ENCODE measurements at regions not wholly inside any gene's neighbourhood (a gene's known extent, or its start where the extent isn't known, plus 50 kb on each side); places are given as distances from the start of the nearest gene placed in this dataset.
A peak's percentile ranks its signal among the peaks of the same experiment; 100 is the strongest.

- no peak overlapping the region for H3K4me3 ChIP-seq (ENCODE audit: extremely low read depth in 1 of 4, insufficient read depth in 2 of 4, low read depth in 3 of 4, low read length in 4 of 4)
- ChIA-PET CTCF (ENCODE audit: partially characterized antibody) (no interaction called here), POLR2A (ENCODE audit: partially characterized antibody) (no interaction called here)
- H2BK12ac ChIP-seq (ENCODE audit: low read depth, low read length) = no peak overlapping the region
- no peak overlapping the region for H2AK5ac ChIP-seq (ENCODE audit: low read depth, low read length)
- H2BK5ac ChIP-seq (ENCODE audit: low read depth, low read length) = no peak overlapping the region
- no peak for FAIRE-seq
- no peak overlapping the region for H4K91ac ChIP-seq (replicated peaks; ENCODE audit: insufficient read length, low read length)
- H3K23me2 ChIP-seq (ENCODE audit: low read depth, low read length) = no peaks in the 10 kb centered on the region
- H2BK20ac ChIP-seq (ENCODE audit: low read length) = no peak overlapping the region
- 87% methylated on average over 7 of the region's 7 CpGs; no CpG with 5 or more reads in 1 of the 2 experiments for whole genome bisulfite sequencing, 2 experiments (ENCODE audit: extremely low coverage in 1 of 2, insufficient coverage in 1 of 2, insufficient read length in 1 of 2, insufficient replicate concordance in 2 of 2, low coverage in 1 of 2, low lambda C conversion rate in 2 of 2, missing lambda C conversion rate in 1 of 2)
- H2AFZ ChIP-seq (ENCODE audit: low read length) = 0 out of 2 replicates have a peak overlapping the region, but pooled peaks have one; percentile 6
- no peak overlapping the region for H2BK15ac ChIP-seq (ENCODE audit: low read length)
- no peaks in the 10 kb centered on the region for H3K79me2 ChIP-seq (ENCODE audit: control insufficient read depth in 1 of 2, insufficient read depth in 2 of 2, low read length in 2 of 2)
- H3K23ac ChIP-seq (ENCODE audit: insufficient read length) = no peak overlapping the region
- H3K4me1 ChIP-seq (replicated peaks in 1 of 4; ENCODE audit: control insufficient read depth in 3 of 4, insufficient read depth in 4 of 4, low read length in 3 of 4) = peaks cover 0 to 4% (median 0%) of the 10 kb centered on the region in 4 experiments; a peak in 2 of 7 replicates
- H3K36me3 ChIP-seq (ENCODE audit: control insufficient read depth in 2 of 4, insufficient read depth in 4 of 4, low read length in 3 of 4) = no peaks in the 10 kb centered on the region
- no peak overlapping the region for H4K8ac ChIP-seq (ENCODE audit: extremely low read depth, insufficient read depth, low read length)
- no peaks in the 10 kb centered on the region for H3K79me1 ChIP-seq (ENCODE audit: low read depth, low read length)
- H4K20me1 ChIP-seq (replicated peaks in 1 of 2; ENCODE audit: control insufficient read depth in 1 of 2, insufficient read depth in 2 of 2, low read length in 2 of 2) = no peaks in the 10 kb centered on the region
- no peak for DNase-seq (ENCODE audit: low read depth in 1 of 2, low spot score in 2 of 2)
- H3K9me3 ChIP-seq (ENCODE audit: insufficient read depth in 2 of 2, low read depth in 1 of 2, low read length in 1 of 2) = no peaks in the 10 kb centered on the region
- H3K4me2 ChIP-seq (ENCODE audit: insufficient read depth in 1 of 2, low read depth in 2 of 2, low read length in 2 of 2) = no peak overlapping the region
- H4K5ac ChIP-seq (ENCODE audit: insufficient read length, low read depth, low read length) = no peak overlapping the region
- no peak overlapping the region for H3K9ac ChIP-seq (replicated peaks in 1 of 4; ENCODE audit: extremely low read depth in 1 of 4, low read depth in 3 of 4, low read length in 3 of 4)
- no peak overlapping the region for H3K4ac ChIP-seq (replicated peaks; ENCODE audit: insufficient read length, low read depth, low read length)
- H2BK120ac ChIP-seq (replicated peaks; ENCODE audit: low read depth, low read length) = no peak overlapping the region
- no peak overlapping the region for H3K56ac ChIP-seq (replicated peaks; ENCODE audit: insufficient read length, low read depth, low read length)
- no peak overlapping the region for H3K14ac ChIP-seq (ENCODE audit: insufficient read length)
- H3K27me3 ChIP-seq (replicated peaks in 1 of 4; ENCODE audit: control insufficient read depth in 3 of 4, extremely low read depth in 1 of 4, insufficient read depth in 3 of 4, low read length in 3 of 4) = no peaks in the 10 kb centered on the region
- H3K18ac ChIP-seq (ENCODE audit: extremely low read depth, low read length) = no peak overlapping the region; the same call in 1 of the 2 replicates
- no peak overlapping the region; the same call in 1 of the 2 replicates for H3K27ac ChIP-seq (ENCODE audit: low read depth, low read length)
- TF ChIP-seq RFX5 (IDR thresholded peaks at IDR 0.05; ENCODE audit: borderline replicate concordance, low read depth, low read length) (no peak), EZH2 (IDR thresholded peaks at IDR 0.05; ENCODE audit: low read depth, low read length, severe bottlenecking) (no peak), SAP30 (IDR thresholded peaks at IDR 0.05; ENCODE audit: insufficient read depth, insufficient replicate concordance, low read length) (no peak), RAD21 (IDR thresholded peaks at IDR 0.05 in 1 of 2, conservative IDR thresholded peaks at IDR 0.05 in 1 of 2; ENCODE audit: low read depth in 2 of 2, low read length in 2 of 2) (no peak), TBP (IDR thresholded peaks at IDR 0.05; ENCODE audit: low read depth, low read length) (no peak), ASH2L (IDR thresholded peaks at IDR 0.05; ENCODE audit: low read length) (no peak), CTCF (IDR thresholded peaks at IDR 0.05; ENCODE audit: control extremely low read depth in 1 of 3, insufficient read depth in 1 of 3, low read depth in 1 of 3, low read length in 3 of 3) (no peak), SIX5 (IDR thresholded peaks at IDR 0.05; ENCODE audit: low read depth, low read length) (no peak), YY1 (IDR thresholded peaks at IDR 0.05; ENCODE audit: low read depth, low read length) (no peak), SRF (IDR thresholded peaks at IDR 0.05; ENCODE audit: low read depth, low read length) (no peak), RNF2 (IDR thresholded peaks at IDR 0.05; ENCODE audit: borderline replicate concordance, low read depth, low read length, missing control alignments, poor library complexity, severe bottlenecking) (no peak), CEBPB (IDR thresholded peaks at IDR 0.05; ENCODE audit: low read depth, low read length) (no peak)
Measured at GRCh38 chr5:102018279-102018678, 277.8 kb downstream of the SLCO4C1 start.

All from H1 (cell line).